Muscle of leg (tissue), 3 donors: ENCODE measurements at regions not wholly inside any gene's neighbourhood (a gene's known extent, or its start where the extent isn't known, plus 50 kb on each side); places are given as distances from the start of the nearest gene placed in this dataset.

Experiments
- DNase-seq: peaks from one replicate; pipeline ENCODE4 v3.0.0; 2013
- H3K27ac ChIP-seq: one replicate; pipeline ENCODE4 v1.5.1; 2013; ENCODE audit warnings: mild to moderate bottlenecking, low read length, control low read depth
- H3K27me3 ChIP-seq: one replicate; pipeline ENCODE4 v1.6.1; 2013; ENCODE audit warnings: low read length; ENCODE audit not compliant: control insufficient read depth, insufficient read depth
- H3K36me3 ChIP-seq: one replicate; pipeline ENCODE4 v1.6.1; 2013; ENCODE audit warnings: low read length; ENCODE audit not compliant: control insufficient read depth, insufficient read depth
- H3K4me1 ChIP-seq: one replicate; pipeline ENCODE4 v1.6.1; 2013; ENCODE audit warnings: low read length; ENCODE audit not compliant: control insufficient read depth, insufficient read depth
- H3K4me3 ChIP-seq: one replicate; pipeline ENCODE4 v1.5.1; 2013; ENCODE audit warnings: low read length, control low read depth
- H3K9me3 ChIP-seq: replicated peaks from 2 replicates; pipeline ENCODE4 v1.6.1; 2013; ENCODE audit warnings: low read depth, low read length; ENCODE audit not compliant: control insufficient read depth
- WGBS: methylation state at CpG from one replicate; pipeline ENCODE4 v1.1.5; 2013; ENCODE audit warnings: missing lambda C conversion rate; ENCODE audit not compliant: insufficient coverage; 5-methylcytosine and 5-hydroxymethylcytosine counted together

DNA sequence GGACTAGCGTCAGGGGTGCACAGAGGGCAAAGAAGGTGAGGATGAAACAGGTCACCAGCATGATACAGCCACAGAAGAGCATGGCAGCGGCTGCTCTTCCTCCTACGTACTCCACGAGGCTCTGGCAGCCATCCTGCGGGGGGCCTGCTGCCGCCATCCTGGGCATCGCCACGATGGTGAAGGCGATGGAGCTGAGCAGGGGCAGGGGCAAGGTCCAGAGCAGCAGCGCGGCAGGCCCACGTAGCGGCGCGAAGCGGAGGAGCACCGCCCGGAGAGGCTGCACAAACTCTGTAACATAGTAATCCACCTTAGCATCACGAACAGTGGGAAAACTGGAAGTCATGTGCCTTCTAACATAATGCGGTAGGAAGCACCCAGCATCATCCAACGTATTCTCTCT is 491.6 kb downstream of the PYDC2 start:
- H3K27me3 ChIP-seq: no peaks in the 10 kb centered on the region
- 89% methylated on average over 21 of the region's 21 CpGs for WGBS

DNA sequence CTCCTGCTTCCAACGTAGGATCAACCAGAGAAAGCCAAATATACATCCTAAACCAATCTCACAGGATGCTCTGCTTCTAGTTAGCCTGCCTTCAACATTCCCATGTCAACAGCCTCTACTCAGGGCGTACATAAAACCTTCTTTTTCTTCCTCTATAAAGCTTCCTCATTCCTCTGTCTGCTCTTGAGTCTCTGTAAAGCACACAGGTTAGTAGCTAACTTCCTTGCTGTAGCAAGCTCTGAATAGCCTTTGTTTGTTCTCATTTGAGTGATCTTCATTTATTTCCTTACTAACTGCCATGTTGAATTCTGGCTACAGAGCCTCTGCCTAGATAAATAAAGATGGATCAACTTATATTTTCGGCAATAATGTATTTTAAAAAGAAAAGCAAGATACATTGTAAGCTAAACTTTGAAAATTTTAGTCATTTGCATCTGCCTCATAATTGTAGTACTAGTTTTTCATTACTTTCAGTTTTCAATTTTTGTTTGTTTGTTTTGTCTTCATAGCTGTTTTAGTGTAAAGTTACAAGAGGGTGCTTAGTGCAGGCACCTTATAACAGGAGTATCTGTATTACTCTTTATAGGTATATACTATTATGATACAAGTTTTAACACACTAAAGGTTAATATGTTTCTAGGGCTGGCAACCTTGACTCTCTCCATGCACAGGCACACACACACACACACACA is 498.2 kb downstream of the PYDC2 start:
- H3K27me3 ChIP-seq: no peaks in the 10 kb centered on the region
- H3K9me3 ChIP-seq: no peaks in the 10 kb centered on the region
- WGBS: 43% methylated on average over 2 of the region's 3 CpGs
- H3K4me1 ChIP-seq: no peaks in the 10 kb centered on the region
- H3K4me3 ChIP-seq: no peak overlapping the region
- DNase-seq: no peak
- H3K36me3 ChIP-seq: no peaks in the 10 kb centered on the region
- no peak overlapping the region for H3K27ac ChIP-seq

More for the DNA sequence above, 491.6 kb downstream of the PYDC2 start:
- Histone ChIP-seq H3K4me1 (no peaks in the 10 kb centered on the region), H3K9me3 (no peaks in the 10 kb centered on the region), H3K36me3 (no peaks in the 10 kb centered on the region), H3K4me3 (no peak overlapping the region), H3K27ac (no peak overlapping the region)
- no peak for DNase-seq

DNA sequence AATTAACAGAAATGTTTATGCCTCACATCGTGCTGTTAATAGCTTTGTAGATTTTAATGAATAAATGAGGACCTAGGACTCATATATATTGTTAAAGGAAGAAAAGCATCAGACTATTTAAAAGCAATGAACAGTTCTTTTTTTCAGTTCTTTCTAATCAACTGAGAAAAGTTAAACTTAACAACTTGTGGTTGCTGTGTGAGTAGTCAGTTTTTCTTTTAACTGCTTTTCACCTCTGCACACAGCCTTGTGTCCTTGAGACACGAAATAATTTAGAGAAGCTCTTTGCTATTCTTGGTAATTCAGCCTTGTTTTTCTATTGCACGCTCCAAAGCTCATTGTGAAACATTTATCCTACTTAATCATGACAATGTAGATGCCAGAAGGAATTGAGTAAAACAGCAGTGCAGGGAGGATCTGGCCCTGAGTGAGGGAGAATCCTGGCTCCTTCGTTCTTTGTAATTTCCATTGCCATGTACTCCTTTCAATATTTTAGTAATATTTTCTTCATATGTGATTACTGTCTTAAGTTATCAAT is 499.0 kb downstream of the PYDC2 start:
- no peaks in the 10 kb centered on the region for H3K4me1 ChIP-seq
- H3K36me3 ChIP-seq: no peaks in the 10 kb centered on the region
- WGBS: no CpG with 5 or more reads among the region's 4 CpGs
- H3K9me3 ChIP-seq: no peaks in the 10 kb centered on the region
- peak; percentile 16 for DNase-seq
- H3K27ac ChIP-seq: no peak overlapping the region
- H3K4me3 ChIP-seq: no peak overlapping the region
- no peaks in the 10 kb centered on the region for H3K27me3 ChIP-seq

DNA sequence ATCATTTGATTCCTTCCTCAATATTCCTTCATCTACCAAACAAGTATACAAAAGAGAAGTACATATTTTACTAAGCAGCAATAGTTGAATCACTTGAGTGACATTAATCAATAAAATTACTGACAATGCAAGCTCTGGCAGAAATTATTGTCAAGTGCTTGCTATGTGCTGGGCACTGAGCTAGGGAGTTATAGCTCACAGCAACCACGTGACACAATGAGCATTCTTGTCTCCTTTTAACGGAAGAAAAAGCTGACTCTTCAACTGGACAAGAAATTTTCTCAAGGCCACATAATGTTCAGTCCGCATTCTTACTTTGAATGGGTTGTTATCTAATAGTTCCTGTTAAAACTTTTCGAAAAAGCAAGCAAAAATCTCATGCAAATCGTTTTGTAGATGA is 500.1 kb downstream of the PYDC2 start:
- H3K27me3 ChIP-seq: no peaks in the 10 kb centered on the region
- H3K4me3 ChIP-seq: no peak overlapping the region
- no peaks in the 10 kb centered on the region for H3K36me3 ChIP-seq
- no peak overlapping the region for H3K27ac ChIP-seq
- no peak for DNase-seq
- WGBS: 76% methylated on average over 3 of the region's 5 CpGs
- no peaks in the 10 kb centered on the region for H3K4me1 ChIP-seq
- H3K9me3 ChIP-seq: no peaks in the 10 kb centered on the region

DNA sequence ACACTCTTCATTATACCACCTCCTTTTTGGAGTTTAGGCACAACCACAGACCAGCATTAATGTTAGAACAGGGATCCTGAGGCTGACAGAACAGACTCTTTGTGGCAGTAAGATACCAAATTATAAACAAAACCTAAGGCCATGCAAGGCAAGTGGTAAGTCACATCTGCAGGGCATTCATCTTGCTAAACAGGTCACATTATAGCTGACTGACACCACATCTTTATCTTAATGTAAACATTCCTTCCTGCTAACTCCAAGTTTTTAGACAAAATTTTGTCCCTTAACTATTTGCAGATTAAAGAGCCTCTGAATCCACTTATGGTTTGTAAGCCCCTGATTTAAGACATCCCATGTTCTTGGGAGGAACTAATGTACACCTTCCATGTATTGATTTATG is 500.6 kb downstream of the PYDC2 start:
- Histone ChIP-seq H3K4me1 (no peaks in the 10 kb centered on the region), H3K27me3 (no peaks in the 10 kb centered on the region), H3K36me3 (no peaks in the 10 kb centered on the region), H3K4me3 (no peak overlapping the region), H3K27ac (no peak overlapping the region), H3K9me3 (no peaks in the 10 kb centered on the region)
- DNase-seq: no peak

DNA sequence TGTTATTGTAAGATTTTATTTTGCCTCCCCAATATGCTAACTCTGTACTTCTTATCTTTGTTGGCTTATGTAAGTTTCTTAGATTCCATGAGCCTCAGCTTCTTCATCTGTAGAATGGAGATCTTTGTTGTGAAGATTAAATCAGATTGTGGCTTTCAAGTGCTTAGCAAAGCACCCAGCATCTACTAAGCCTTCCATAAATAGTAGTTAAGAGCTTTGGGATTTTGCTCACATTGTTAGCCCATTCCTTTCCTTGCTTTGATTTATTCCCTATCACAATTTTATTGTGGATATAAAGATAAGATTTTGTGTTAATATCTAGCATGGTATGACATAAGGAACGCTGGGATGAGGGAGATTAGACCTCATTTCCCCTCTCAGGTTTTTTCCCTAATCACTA is 501.4 kb downstream of the PYDC2 start:
- Histone ChIP-seq H3K4me1 (no peaks in the 10 kb centered on the region), H3K36me3 (no peaks in the 10 kb centered on the region), H3K9me3 (no peaks in the 10 kb centered on the region), H3K27me3 (no peaks in the 10 kb centered on the region), H3K4me3 (no peak overlapping the region), H3K27ac (no peak overlapping the region)
- no CpG with 5 or more reads among the region's 1 CpG for WGBS
- DNase-seq: no peak

DNA sequence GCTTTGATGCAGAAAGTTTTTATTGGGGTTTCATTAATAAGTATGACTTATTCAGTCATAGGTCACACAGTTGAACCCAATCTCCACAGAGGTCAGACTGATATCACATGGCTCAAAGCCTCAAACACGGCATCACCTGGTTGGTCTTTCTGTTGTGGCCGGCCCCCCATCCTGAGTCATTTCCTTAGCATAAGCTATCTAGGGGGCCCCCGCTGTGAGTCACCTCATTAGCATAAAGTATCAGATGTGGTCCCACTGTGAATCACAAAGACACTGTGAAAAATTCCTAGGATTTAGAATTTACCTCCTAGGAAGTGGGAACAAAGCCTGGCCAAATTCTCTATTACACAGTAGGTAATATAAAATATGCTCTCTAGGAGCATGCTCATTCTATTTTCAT is 502.2 kb downstream of the PYDC2 start:
- no peaks in the 10 kb centered on the region for H3K9me3 ChIP-seq
- no peak for DNase-seq
- WGBS: 64% methylated on average over 2 of the region's 3 CpGs
- no peak overlapping the region for H3K27ac ChIP-seq
- no peaks in the 10 kb centered on the region for H3K36me3 ChIP-seq
- no peaks in the 10 kb centered on the region for H3K27me3 ChIP-seq
- H3K4me1 ChIP-seq: no peaks in the 10 kb centered on the region
- no peak overlapping the region for H3K4me3 ChIP-seq

DNA sequence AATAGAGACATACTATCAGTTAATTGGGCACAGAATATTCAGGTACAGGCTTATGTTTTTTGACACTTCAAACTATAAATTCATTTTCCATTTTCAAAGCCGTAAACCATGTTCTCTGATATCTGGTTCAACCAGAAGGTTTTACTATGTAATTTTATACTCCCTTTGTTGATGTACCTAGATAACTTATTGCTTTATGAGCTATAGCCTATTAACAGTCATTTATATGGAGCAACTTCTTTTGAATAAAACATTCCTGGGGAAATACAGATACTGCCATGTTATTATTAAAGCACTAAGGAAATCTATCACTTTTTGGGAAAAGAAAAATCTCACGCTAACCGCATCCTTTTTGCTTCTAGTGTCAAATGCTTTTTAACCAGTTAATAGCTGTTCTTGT is 505.6 kb downstream of the PYDC2 start:
- WGBS: no CpG with 5 or more reads among the region's 3 CpGs
- H3K36me3 ChIP-seq: no peaks in the 10 kb centered on the region
- no peak overlapping the region for H3K27ac ChIP-seq

DNA sequence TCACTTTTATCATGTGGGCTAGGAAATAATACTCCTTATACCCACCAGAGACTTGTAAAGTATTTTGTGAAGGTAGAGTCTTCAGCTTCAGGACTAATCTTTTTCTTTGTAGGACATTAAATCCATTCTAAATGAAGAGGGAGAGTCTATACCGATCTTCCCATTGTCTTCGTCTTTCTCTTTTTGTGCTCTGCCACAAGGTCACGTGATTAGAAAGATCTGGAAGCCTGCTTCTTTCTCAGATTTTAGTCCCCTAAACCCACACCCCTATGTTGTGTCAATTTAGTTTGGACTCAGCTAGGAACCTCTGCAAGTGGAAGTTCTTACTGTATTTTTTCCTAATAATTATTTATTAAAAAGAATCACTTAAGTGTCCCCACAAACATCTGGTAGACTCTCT is 507.3 kb downstream of the PYDC2 start:
- no peak for DNase-seq
- Histone ChIP-seq H3K27ac (no peak overlapping the region), H3K36me3 (no peaks in the 10 kb centered on the region), H3K9me3 (no peaks in the 10 kb centered on the region), H3K27me3 (no peaks in the 10 kb centered on the region), H3K4me3 (no peak overlapping the region), H3K4me1 (no peaks in the 10 kb centered on the region)
- no CpG with 5 or more reads among the region's 3 CpGs for whole genome bisulfite sequencing

More for the DNA sequence above, 505.6 kb downstream of the PYDC2 start:
- H3K4me1 ChIP-seq: no peaks in the 10 kb centered on the region
- H3K27me3 ChIP-seq: no peaks in the 10 kb centered on the region
- no peaks in the 10 kb centered on the region for H3K9me3 ChIP-seq
- no peak for DNase-seq
- H3K4me3 ChIP-seq: no peak overlapping the region

DNA sequence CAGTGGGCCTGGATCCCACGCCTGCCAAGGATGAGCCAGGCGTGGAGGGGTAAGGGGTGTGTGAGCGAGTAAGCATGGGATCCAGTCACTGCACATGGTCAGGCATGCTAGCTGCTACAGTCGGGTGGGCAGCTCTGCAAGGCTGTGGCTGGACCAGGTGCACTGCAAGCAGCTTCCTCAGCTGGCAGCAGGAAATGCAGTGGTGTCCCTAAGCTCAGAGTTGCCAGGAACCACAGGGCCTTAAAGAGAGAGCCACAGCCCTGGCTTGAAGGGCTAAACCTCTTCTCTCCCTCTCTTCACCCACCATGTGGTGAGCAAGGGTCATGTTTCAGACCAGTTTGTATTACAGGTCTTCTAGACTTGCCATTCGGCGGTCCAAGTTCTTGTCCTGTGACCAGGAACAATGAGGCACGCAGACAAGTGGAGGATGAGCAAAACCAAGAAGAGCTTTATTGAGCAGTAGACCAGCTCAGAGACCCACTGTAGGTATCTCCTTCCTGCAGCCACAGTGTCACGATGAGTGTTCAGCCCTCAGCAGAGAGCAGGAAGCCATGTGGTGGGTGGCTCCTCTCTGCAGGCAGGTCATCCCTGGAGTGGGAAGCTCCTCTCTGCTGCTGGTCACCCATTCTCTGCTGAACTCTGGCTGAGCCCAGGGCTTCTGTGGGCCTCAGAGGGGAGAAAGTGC is 511.9 kb downstream of the PYDC2 start:
- no peaks in the 10 kb centered on the region for H3K4me1 ChIP-seq
- 93% methylated on average over 7 of the region's 8 CpGs for WGBS
- no peaks in the 10 kb centered on the region for H3K27me3 ChIP-seq
- DNase-seq: no peak
- no peaks in the 10 kb centered on the region for H3K36me3 ChIP-seq
- no peak overlapping the region for H3K4me3 ChIP-seq
- no peaks in the 10 kb centered on the region for H3K9me3 ChIP-seq
- H3K27ac ChIP-seq: no peak overlapping the region
